HG02852 (cell line): ENCODE measurements at regions not wholly inside any gene's neighbourhood (a gene's known extent, or its start where the extent isn't known, plus 50 kb on each side); places are given as distances from the start of the nearest gene placed in this dataset.

Experiments
- ATAC-seq: cut with Tn5 transposase; IDR thresholded peaks from one replicate; pipeline ENCODE4 v1.9.1; 2021; ENCODE audit warnings: mild to moderate bottlenecking, moderate library complexity; ENCODE audit not compliant: unreplicated experiment

DNA sequence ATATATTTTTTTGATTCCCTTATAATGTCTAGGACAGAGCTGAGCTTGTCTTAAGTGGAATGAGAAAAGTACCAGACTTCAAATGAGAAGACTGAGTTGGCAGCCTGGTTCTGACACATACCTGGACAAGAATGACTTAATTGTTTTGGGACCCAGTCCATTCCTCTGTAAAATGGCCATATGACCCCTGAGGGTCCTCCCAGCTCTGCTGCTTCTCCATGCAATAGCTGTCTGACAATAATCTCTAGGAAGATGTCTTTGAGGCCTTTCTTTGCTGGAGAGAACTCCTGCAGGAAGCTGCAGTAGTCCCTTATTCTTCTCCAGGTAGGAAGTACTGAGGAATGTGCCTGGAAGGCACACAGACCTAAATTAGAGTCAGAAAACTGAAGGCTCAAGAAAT is 55.9 kb upstream of the SLIT3 start:
- no peak for ATAC-seq

DNA sequence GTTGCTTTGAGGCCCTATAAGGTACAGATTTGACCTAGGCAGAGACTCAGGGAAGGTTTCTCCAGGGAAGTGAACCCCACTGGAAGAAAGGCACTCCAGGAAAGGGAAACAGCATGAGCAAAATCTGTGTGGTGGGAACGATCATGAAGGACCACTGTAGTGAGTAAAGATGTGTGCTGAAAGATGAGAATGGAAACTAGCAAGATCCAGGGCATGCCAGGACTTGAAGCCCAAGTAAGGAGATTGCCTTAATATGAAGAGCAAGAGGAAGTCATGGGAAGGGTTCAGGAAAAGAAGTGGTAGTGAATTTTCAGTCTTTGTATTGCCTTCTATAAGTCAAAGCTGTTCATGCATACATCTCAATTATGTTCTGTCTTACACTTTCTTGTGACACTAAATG is 55.2 kb upstream of the SLIT3 start:
- ATAC-seq: no peak

DNA sequence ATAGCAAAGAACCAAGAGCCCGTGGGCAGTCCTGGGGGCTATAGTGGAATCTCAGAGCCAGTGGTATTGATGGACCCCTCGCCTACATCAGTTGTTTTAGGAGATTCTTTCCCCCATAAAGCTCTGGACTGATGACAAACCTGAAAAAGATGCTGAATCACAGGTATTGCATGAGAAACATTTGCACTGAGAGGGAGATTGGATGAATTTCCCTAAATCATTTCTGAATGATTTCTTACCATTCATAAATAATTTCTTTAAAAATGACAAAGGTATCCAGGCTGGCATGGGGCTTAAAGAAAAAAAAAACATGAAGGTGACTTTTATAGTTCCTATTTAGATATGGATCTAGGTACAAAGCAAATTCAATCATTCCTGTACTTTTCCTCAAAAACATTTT is 54.0 kb upstream of the SLIT3 start:
- no peak for ATAC-seq

DNA sequence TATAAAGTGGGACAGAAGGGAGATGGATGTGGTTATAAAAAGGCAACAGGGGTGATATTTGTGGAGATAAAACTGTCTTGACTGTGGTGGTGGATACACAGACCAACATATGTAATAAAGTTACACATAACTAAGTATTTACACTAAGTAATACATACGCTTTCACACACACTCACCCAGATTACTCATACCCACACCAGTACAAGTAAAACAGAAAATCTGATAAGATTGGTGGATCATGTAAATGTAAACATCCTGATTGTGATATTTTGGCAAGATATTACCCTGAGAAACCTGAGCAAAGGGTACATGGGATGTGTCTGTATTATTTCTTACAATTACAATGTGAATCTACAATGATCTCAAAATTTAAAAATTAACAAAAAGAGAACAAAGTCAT is 53.3 kb upstream of the SLIT3 start:
- ATAC-seq: no peak

DNA sequence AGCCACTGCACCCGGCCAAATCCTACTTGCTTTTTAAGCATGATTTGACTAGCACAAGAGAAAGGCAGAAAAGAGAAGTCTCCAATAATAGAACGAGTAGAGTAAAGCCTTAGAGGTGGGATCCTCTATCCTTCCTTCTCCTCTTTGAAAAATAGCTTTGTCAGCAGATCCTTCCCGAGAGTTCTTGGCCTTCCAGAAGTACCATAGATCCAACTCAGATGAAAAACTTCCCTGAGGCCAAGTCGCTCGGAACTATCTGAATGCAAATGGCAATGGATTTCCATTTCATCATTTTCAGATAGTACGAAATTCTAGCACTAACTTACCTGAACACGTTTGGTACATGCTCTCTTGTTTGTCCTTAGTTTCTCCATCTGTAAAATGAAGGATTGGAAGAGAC is 52.0 kb upstream of the SLIT3 start:
- ATAC-seq: no peak

DNA sequence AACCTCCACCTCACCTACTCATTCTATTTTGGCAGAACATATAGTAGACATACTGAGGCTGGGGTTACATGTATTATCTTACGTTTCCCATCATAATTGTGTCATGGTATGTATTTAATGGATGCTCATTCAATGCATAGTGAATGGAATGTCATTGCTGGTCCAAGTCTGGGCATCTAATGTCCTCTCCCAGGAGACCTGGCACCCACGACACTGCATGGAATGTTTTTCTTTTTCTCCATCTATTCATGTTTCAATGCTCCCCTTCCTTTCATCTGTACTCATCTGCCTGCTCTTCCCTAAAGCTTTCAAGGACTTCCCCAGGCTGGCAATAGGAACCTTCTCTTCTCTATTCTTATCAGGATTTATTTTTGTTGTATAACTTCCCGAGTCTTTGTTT is 50.8 kb upstream of the SLIT3 start:
- ATAC-seq: no peak

DNA sequence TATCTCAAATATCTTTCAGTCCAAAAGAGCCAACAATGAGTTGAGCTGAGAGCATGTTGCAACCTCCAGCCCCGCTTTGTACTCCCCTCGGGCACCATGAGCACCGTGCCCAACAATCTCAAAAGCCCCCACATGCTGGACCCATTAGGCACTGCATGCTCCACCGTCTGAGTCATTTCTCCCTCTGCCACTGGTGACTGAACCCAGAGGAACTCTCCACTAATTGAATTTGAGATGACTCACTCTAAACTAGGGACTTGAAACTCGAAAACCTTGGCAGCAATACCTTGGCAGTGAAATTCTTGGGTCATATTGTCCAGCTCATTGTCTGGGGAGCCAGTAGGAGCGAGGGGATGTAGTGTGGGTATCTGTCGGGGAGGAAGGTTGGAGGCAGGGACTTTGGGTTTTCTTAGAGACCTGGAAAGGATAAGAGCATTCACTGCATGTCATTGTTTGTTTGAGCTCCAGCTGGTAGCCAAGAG is 49.9 kb upstream of the SLIT3 start:
- no peak for ATAC-seq
